ENCODE measurements at regions not wholly inside any gene's neighbourhood (a gene's known extent, or its start where the extent isn't known, plus 50 kb on each side); places are given as distances from the start of the nearest gene placed in this dataset.

- no peak overlapping the region for H3K27ac ChIP-seq (ENCODE audit: low read depth, low read length, poor library complexity, severe bottlenecking)
- ChIA-PET POLR2A (ENCODE audit: low non-redundant PET) (no interaction called here), CTCF (no interaction called here)
- no peaks in the 10 kb centered on the region for H3K9me3 ChIP-seq (ENCODE audit: low read depth, low read length, poor library complexity, severe bottlenecking)
- peaks cover 5% of the 10 kb centered on the region for H3K27me3 ChIP-seq (replicated peaks; ENCODE audit: insufficient read depth, low read depth, low read length, poor library complexity)
- H3K4me3 ChIP-seq (ENCODE audit: low read depth, low read length, poor library complexity, severe bottlenecking), result no peak overlapping the region
- TF ChIP-seq EZH2 (IDR thresholded peaks at IDR 0.05; ENCODE audit: borderline replicate concordance, low read depth, low read length, poor library complexity, severe bottlenecking) (no peak), CTCF (conservative IDR thresholded peaks at IDR 0.05; ENCODE audit: low read depth, low read length) (no peak)
- no peak for DNase-seq (ENCODE audit: low spot score)
- H3K36me3 ChIP-seq (ENCODE audit: insufficient read depth, low read length, poor library complexity, severe bottlenecking), result no peaks in the 10 kb centered on the region
- no TSS peak for BruUV-seq (replicated peaks)
- intact Hi-C loops (cut with micrococcal nuclease; ENCODE audit: unreplicated experiment), result no loop called here
- no peaks in the 10 kb centered on the region for H3K4me1 ChIP-seq (ENCODE audit: insufficient read depth, low read length, poor library complexity, severe bottlenecking)
These were observed 159.6 kb upstream of the PZP start for GRCh38 chr12:9367828-9368227.

GRCh38 chr12:9367201-9367600 lies 159.0 kb upstream of the PZP start:
- Histone ChIP-seq H3K9me3 (ENCODE audit: low read depth, low read length, poor library complexity, severe bottlenecking) (no peaks in the 10 kb centered on the region), H3K36me3 (ENCODE audit: insufficient read depth, low read length, poor library complexity, severe bottlenecking) (no peaks in the 10 kb centered on the region), H3K4me1 (ENCODE audit: insufficient read depth, low read length, poor library complexity, severe bottlenecking) (no peaks in the 10 kb centered on the region), H3K4me3 (ENCODE audit: low read depth, low read length, poor library complexity, severe bottlenecking) (no peak overlapping the region), H3K27ac (ENCODE audit: low read depth, low read length, poor library complexity, severe bottlenecking) (no peak overlapping the region), H3K27me3 (replicated peaks; ENCODE audit: insufficient read depth, low read depth, low read length, poor library complexity) (peaks cover 5% of the 10 kb centered on the region)
- DNase-seq (ENCODE audit: low spot score), result no peak
- intact Hi-C loops (cut with micrococcal nuclease; ENCODE audit: unreplicated experiment), result no loop called here
- CTCF ChIA-PET, result no interaction called here
- no TSS peak for BruUV-seq (replicated peaks)
- POLR2A ChIA-PET (ENCODE audit: low non-redundant PET), result interaction anchor here (0.7 kb wide), 1 partner anchor 1517 kb away, joined by 4 read pairs; the partner anchor contains the start of gene PRH1
- no peak for TF ChIP-seq EZH2 (IDR thresholded peaks at IDR 0.05; ENCODE audit: borderline replicate concordance, low read depth, low read length, poor library complexity, severe bottlenecking)
- TF ChIP-seq CTCF (conservative IDR thresholded peaks at IDR 0.05; ENCODE audit: low read depth, low read length), result no peak

GRCh38 chr12:9365296-9365695 lies 157.1 kb upstream of the PZP start:
- POLR2A ChIA-PET (ENCODE audit: low non-redundant PET), result no interaction called here
- no peak for TF ChIP-seq EZH2 (IDR thresholded peaks at IDR 0.05; ENCODE audit: borderline replicate concordance, low read depth, low read length, poor library complexity, severe bottlenecking)
- no peak for TF ChIP-seq CTCF (conservative IDR thresholded peaks at IDR 0.05; ENCODE audit: low read depth, low read length)
- intact Hi-C loops (cut with micrococcal nuclease; ENCODE audit: unreplicated experiment), result no loop called here
- no peak overlapping the region for H3K4me3 ChIP-seq (ENCODE audit: low read depth, low read length, poor library complexity, severe bottlenecking)
- H3K4me1 ChIP-seq (ENCODE audit: insufficient read depth, low read length, poor library complexity, severe bottlenecking), result no peaks in the 10 kb centered on the region
- CTCF ChIA-PET, result no interaction called here
- H3K27ac ChIP-seq (ENCODE audit: low read depth, low read length, poor library complexity, severe bottlenecking), result no peak overlapping the region
- no peak for DNase-seq (ENCODE audit: low spot score)
- H3K36me3 ChIP-seq (ENCODE audit: insufficient read depth, low read length, poor library complexity, severe bottlenecking), result no peaks in the 10 kb centered on the region
- no peaks in the 10 kb centered on the region for H3K9me3 ChIP-seq (ENCODE audit: low read depth, low read length, poor library complexity, severe bottlenecking)
- peaks cover 5% of the 10 kb centered on the region for H3K27me3 ChIP-seq (replicated peaks; ENCODE audit: insufficient read depth, low read depth, low read length, poor library complexity)
- BruUV-seq (replicated peaks), result no TSS peak

Measured in A673 (cell line).